Endothelial cell (in vitro differentiated cells): ENCODE measurements at regions not wholly inside any gene's neighbourhood (a gene's known extent, or its start where the extent isn't known, plus 50 kb on each side); places are given as distances from the start of the nearest gene placed in this dataset.

ENCODE experiments used
- DNase-seq: peaks from one replicate; pipeline ENCODE4 v3.0.0; 2021; ENCODE audit warnings: low spot score
- H3K27ac Mint-ChIP-seq: one replicate; pipeline ENCODE4 v1.8.0; 2021; ENCODE audit warnings: mixed read lengths, inconsistent platforms; ENCODE audit not compliant: unreplicated experiment
- H3K27me3 Mint-ChIP-seq: one replicate; pipeline ENCODE4 v1.8.0; 2021; ENCODE audit warnings: mild to moderate bottlenecking, moderate library complexity, mixed read lengths, inconsistent platforms; ENCODE audit not compliant: unreplicated experiment
- H3K36me3 Mint-ChIP-seq: one replicate; pipeline ENCODE4 v1.8.0; 2021; ENCODE audit warnings: mild to moderate bottlenecking, low read depth, mixed read lengths, inconsistent platforms; ENCODE audit not compliant: unreplicated experiment
- H3K4me1 Mint-ChIP-seq: one replicate; pipeline ENCODE4 v1.8.0; 2021; ENCODE audit warnings: mild to moderate bottlenecking, mixed read lengths, inconsistent platforms; ENCODE audit not compliant: unreplicated experiment
- H3K4me3 Mint-ChIP-seq: one replicate; pipeline ENCODE4 v1.8.0; 2021; ENCODE audit warnings: mild to moderate bottlenecking, mixed read lengths, inconsistent platforms; ENCODE audit not compliant: unreplicated experiment
- H3K9me3 Mint-ChIP-seq: one replicate; pipeline ENCODE4 v1.8.0; 2021; ENCODE audit warnings: mixed read lengths, inconsistent platforms; ENCODE audit not compliant: unreplicated experiment
- TF ChIP-seq, protein P1 (sequence below): fragments of 200-600 bp; sonication (generic); IDR thresholded peaks from one replicate; pipeline ENCODE4 v1.5.0; 2021; ENCODE audit warnings: antibody characterized with exemption; ENCODE audit not compliant: unreplicated experiment

DNA sequence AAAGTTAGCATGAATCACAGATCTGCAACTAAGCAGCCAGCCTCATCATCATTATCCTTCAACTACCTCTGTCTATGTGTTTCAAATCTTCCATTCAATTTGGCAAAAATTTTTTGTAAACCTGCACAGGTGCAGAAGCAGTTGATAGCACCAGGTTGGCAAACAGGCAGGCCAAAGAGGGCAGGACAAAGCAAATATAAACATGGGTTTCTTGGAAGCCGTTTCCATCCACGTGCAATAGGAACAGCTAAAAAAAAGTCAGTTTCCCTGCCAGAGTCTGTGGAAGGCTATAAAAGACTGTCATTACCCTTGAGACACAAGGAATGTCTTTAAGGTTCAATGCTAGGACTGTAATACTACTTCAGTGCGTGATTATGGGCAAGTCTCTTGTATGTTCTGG, 253.2 kb downstream of the PDHA2 start:
- Mint-ChIP-seq H3K4me3 (no peak overlapping the region), H3K27ac (no peak overlapping the region), H3K9me3 (no peaks in the 10 kb centered on the region), H3K36me3 (no peaks in the 10 kb centered on the region), H3K27me3 (peaks cover 3% of the 10 kb centered on the region), H3K4me1 (no peaks in the 10 kb centered on the region)
- DNase-seq, result no peak
- TF ChIP-seq, protein P1, sequence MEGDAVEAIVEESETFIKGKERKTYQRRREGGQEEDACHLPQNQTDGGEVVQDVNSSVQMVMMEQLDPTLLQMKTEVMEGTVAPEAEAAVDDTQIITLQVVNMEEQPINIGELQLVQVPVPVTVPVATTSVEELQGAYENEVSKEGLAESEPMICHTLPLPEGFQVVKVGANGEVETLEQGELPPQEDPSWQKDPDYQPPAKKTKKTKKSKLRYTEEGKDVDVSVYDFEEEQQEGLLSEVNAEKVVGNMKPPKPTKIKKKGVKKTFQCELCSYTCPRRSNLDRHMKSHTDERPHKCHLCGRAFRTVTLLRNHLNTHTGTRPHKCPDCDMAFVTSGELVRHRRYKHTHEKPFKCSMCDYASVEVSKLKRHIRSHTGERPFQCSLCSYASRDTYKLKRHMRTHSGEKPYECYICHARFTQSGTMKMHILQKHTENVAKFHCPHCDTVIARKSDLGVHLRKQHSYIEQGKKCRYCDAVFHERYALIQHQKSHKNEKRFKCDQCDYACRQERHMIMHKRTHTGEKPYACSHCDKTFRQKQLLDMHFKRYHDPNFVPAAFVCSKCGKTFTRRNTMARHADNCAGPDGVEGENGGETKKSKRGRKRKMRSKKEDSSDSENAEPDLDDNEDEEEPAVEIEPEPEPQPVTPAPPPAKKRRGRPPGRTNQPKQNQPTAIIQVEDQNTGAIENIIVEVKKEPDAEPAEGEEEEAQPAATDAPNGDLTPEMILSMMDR, result no peak

DNA sequence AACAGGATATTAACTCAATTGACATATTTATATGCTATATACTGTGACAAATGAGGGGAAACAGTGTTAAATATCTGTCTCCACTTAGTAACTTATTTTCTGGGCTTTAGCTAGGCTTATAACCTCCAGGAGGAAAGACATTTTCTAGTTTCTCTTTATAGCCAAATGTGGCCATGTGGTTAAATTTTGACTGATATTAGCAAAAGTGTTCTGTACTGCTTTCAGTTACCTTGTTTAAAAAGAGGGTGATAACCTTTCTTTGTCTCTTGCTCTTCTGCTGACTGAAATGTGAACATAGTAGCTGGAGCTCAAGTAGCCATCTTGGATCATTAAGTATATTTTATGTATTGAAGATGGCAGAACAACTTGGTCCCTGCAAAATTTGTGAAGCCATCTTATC, 253.7 kb downstream of the PDHA2 start:
- H3K27ac Mint-ChIP-seq, result no peak overlapping the region
- TF ChIP-seq, protein P1, result no peak
- no peaks in the 10 kb centered on the region for H3K36me3 Mint-ChIP-seq
- H3K27me3 Mint-ChIP-seq, result peaks cover 3% of the 10 kb centered on the region
- no peak overlapping the region for H3K4me3 Mint-ChIP-seq
- no peaks in the 10 kb centered on the region for H3K9me3 Mint-ChIP-seq
- no peaks in the 10 kb centered on the region for H3K4me1 Mint-ChIP-seq
- DNase-seq, result no peak

DNA sequence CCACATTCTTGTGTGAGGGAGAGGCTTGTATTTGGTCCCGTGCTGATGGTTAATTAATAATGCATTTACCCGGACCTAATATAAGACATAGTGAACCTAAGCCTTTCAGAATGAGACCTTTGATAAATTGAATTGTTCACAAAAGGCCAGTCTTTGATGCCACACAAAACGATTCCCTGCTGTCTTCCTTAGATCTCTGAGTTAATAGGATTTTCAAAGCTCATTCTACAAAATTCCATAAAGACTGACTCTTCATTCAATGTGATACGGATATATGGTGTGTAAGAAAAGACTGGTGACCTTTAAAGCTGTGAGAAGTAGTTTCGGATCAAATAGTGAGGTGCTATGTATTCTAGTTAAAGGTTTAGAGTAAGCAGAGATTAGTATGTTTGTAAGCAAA, 254.3 kb downstream of the PDHA2 start:
- Mint-ChIP-seq H3K4me1 (no peaks in the 10 kb centered on the region), H3K36me3 (no peaks in the 10 kb centered on the region), H3K27me3 (peaks cover 3% of the 10 kb centered on the region), H3K4me3 (no peak overlapping the region), H3K9me3 (no peaks in the 10 kb centered on the region), H3K27ac (no peak overlapping the region)
- TF ChIP-seq, protein P1, result no peak
- DNase-seq, result no peak

DNA sequence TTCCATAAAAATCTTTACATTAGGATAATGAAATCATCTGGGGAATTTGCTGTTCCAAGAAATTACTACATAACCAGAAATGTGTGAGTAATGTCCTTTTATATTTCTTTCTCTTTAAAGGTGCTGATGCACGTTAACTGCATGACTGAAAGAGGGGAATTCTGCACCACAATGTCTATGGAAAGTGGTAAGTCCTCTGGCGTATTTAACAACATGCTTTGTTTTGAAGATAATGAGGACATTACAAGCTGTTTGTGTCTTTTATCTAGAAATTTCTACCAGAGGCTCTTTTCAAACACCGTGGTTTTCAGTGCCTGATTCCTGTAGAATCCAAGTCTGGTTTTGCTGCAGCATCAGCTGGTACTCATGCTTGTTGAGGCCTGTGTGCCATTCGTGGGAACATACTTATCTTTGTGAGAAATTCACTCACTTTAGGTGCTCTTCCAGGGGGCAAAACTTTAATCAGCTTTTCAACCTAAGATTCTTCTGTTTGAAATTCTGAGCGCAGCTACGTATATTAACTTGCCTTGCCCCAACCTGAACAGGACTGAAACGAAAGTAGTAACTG, 257.2 kb downstream of the PDHA2 start:
- Mint-ChIP-seq H3K4me1 (no peaks in the 10 kb centered on the region), H3K4me3 (no peak overlapping the region), H3K27me3 (peaks cover 3% of the 10 kb centered on the region), H3K9me3 (no peaks in the 10 kb centered on the region), H3K27ac (no peak overlapping the region), H3K36me3 (no peaks in the 10 kb centered on the region)
- TF ChIP-seq, protein P1, result no peak
- DNase-seq, result no peak

DNA sequence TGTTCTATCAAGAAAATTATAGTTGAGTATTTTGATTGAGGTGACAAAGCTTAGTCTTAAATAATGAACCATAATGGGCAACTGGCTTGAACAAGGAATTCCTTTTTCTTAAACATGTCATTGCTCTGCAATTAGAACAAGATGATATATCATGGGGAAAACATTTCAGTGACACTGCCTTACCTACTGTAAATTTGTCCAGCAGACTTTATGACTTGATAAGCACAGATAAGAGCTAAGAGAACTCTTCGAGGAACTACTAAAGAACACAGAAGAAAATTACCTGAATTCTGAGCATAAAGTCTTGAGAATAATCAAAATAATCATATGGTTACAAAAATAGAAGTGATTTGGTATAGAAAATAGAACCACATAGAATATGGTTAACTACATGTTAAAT, 257.8 kb downstream of the PDHA2 start:
- H3K9me3 Mint-ChIP-seq, result no peaks in the 10 kb centered on the region
- peaks cover 3% of the 10 kb centered on the region for H3K27me3 Mint-ChIP-seq
- no peak overlapping the region for H3K4me3 Mint-ChIP-seq

More for the DNA sequence above, 257.8 kb downstream of the PDHA2 start:
- Mint-ChIP-seq H3K4me1 (no peaks in the 10 kb centered on the region), H3K36me3 (no peaks in the 10 kb centered on the region), H3K27ac (no peak overlapping the region)
- TF ChIP-seq, protein P1, result no peak
- no peak for DNase-seq
